ENCODE measurements at regions not wholly inside any gene's neighbourhood (a gene's known extent, or its start where the extent isn't known, plus 50 kb on each side); places are given as distances from the start of the nearest gene placed in this dataset.

GRCh38 chr7:85474234-85474633 is 287.4 kb upstream of the SEMA3D start:
- 75 to 85% methylated on average over 2 of the region's 2 CpGs for WGBS, 2 donors
- DNase-seq (no peak), ATAC-seq (no peak)
- no peak for TF ChIP-seq CTCF (IDR thresholded peaks at IDR 0.05)
- Histone ChIP-seq H3K27me3 (no peaks in the 10 kb centered on the region), H3K4me1 (no peaks in the 10 kb centered on the region), H3K4me3 (no peak overlapping the region), H3K27ac (no peak overlapping the region), H3K36me3 (no peaks in the 10 kb centered on the region), H3K9me3 (no peaks in the 10 kb centered on the region)
- intact Hi-C loops (cut with DNase I), result no loop called here

- H3K27me3 ChIP-seq, result no peaks in the 10 kb centered on the region
- TF ChIP-seq CTCF (IDR thresholded peaks at IDR 0.05), result no peak
- ATAC-seq (no peak), DNase-seq (no peak)
- H3K4me3 ChIP-seq, result no peak overlapping the region
- no peaks in the 10 kb centered on the region for H3K4me1 ChIP-seq
- no peaks in the 10 kb centered on the region for H3K36me3 ChIP-seq
- WGBS, 2 donors, result 62 to 71% methylated on average over 3 of the region's 3 CpGs
- H3K9me3 ChIP-seq, result no peaks in the 10 kb centered on the region
- H3K27ac ChIP-seq, result no peak overlapping the region
- intact Hi-C loops (cut with DNase I), result no loop called here
These were observed 284.9 kb upstream of the SEMA3D start for GRCh38 chr7:85471740-85472139.

GRCh38 chr7:85471307-85471706 is 284.5 kb upstream of the SEMA3D start:
- Histone ChIP-seq H3K36me3 (no peaks in the 10 kb centered on the region), H3K4me1 (no peaks in the 10 kb centered on the region), H3K9me3 (no peaks in the 10 kb centered on the region), H3K4me3 (no peak overlapping the region), H3K27me3 (no peaks in the 10 kb centered on the region), H3K27ac (no peak overlapping the region)
- no peak for TF ChIP-seq CTCF (IDR thresholded peaks at IDR 0.05)
- ATAC-seq, result no peak
- intact Hi-C loops (cut with DNase I), result no loop called here
- no peak for DNase-seq

- ATAC-seq (no peak), DNase-seq (no peak)
- Histone ChIP-seq H3K9me3 (no peaks in the 10 kb centered on the region), H3K4me3 (no peak overlapping the region), H3K4me1 (no peaks in the 10 kb centered on the region), H3K27me3 (no peaks in the 10 kb centered on the region), H3K36me3 (no peaks in the 10 kb centered on the region), H3K27ac (no peak overlapping the region)
- no peak for TF ChIP-seq CTCF (IDR thresholded peaks at IDR 0.05)
- intact Hi-C loops (cut with DNase I), result loop anchor here in 3 of 10 donors (10.0 kb wide), 2 partner anchors 425 to 435 kb away; no protein-coding TSS in a partner anchor
- WGBS, 2 donors, result 83 to 88% methylated on average over 1 of the region's 1 CpG
These were observed 282.7 kb upstream of the SEMA3D start for GRCh38 chr7:85469446-85470010.
